Uterus (tissue), 2 donors: ENCODE measurements at regions not wholly inside any gene's neighbourhood (a gene's known extent, or its start where the extent isn't known, plus 50 kb on each side); places are given as distances from the start of the nearest gene placed in this dataset.
"Not testable (repeated sequence)": the region's sequence is repeated elsewhere in the genome, so short reads cannot be mapped to it uniquely, and the experiment has no call there.

ENCODE experiments used
- CTCF ChIP-seq, 4 experiments: fragments of 200-600 bp in 2 of 4; fragments of 450-650 bp in 2 of 4; sonication (generic) in 2 of 4; IDR thresholded peaks; one replicate each; pipeline ENCODE4 v1.5.1; 2016 to 2019; ENCODE audit warnings: antibody characterized with exemption in 4 of 4, mild to moderate bottlenecking in 2 of 4, moderate library complexity in 1 of 4
- POLR2A ChIP-seq, 2 donors: fragments of 450-650 bp; IDR thresholded peaks; one replicate each; pipeline ENCODE4 v1.6.1; 2016; ENCODE audit warnings: antibody characterized with exemption in 2 of 2, mild to moderate bottlenecking in 1 of 2, moderate library complexity in 1 of 2

- TF ChIP-seq CTCF, POLR2A (IDR thresholded peaks at IDR 0.05): not testable (repeated sequence)
Measured at GRCh38 chr7:42636380-42636779, 275.5 kb downstream of the C7orf25 start.
